ENCODE measurements at regions not wholly inside any gene's neighbourhood (a gene's known extent, or its start where the extent isn't known, plus 50 kb on each side); places are given as distances from the start of the nearest gene placed in this dataset.

- no peak overlapping the region for H3K9ac ChIP-seq
- no peaks in the 10 kb centered on the region for H4K20me1 ChIP-seq (ENCODE audit: insufficient read depth)
- no peak overlapping the region for H3K4me3 ChIP-seq (IDR thresholded peaks at IDR 0.05; ENCODE audit: insufficient read depth, low read depth, low read length)
- H3K36me3 ChIP-seq (ENCODE audit: insufficient read depth), result no peaks in the 10 kb centered on the region
- no peaks in the 10 kb centered on the region for H3K79me2 ChIP-seq (ENCODE audit: insufficient read depth, low read depth)
- H3K27me3 ChIP-seq (ENCODE audit: insufficient read depth, low read depth), result no peaks in the 10 kb centered on the region
- no peaks in the 10 kb centered on the region for H3K4me1 ChIP-seq (ENCODE audit: low read depth, poor library complexity, severe bottlenecking)
- no peak for TF ChIP-seq CTCF (conservative IDR thresholded peaks at IDR 0.05; ENCODE audit: low read depth, low read length)
- H3K27ac ChIP-seq, result no peak overlapping the region
- H2AFZ ChIP-seq (ENCODE audit: low read depth), result no peak overlapping the region
- no peak overlapping the region for H3K4me2 ChIP-seq
These were observed 1028.3 kb upstream of the EYS start for GRCh38 chr6:66735106-66735890.

GRCh38 chr6:66731310-66731709, 1024.3 kb upstream of the EYS start:
- H4K20me1 ChIP-seq (ENCODE audit: insufficient read depth), result no peaks in the 10 kb centered on the region
- no peak for TF ChIP-seq CTCF (conservative IDR thresholded peaks at IDR 0.05; ENCODE audit: low read depth, low read length)
- no peaks in the 10 kb centered on the region for H3K4me1 ChIP-seq (ENCODE audit: low read depth, poor library complexity, severe bottlenecking)
- no peaks in the 10 kb centered on the region for H3K79me2 ChIP-seq (ENCODE audit: insufficient read depth, low read depth)
- no peaks in the 10 kb centered on the region for H3K27me3 ChIP-seq (ENCODE audit: insufficient read depth, low read depth)
- H3K4me2 ChIP-seq, result no peak overlapping the region
- no peak overlapping the region for H3K27ac ChIP-seq
- H2AFZ ChIP-seq (ENCODE audit: low read depth), result no peak overlapping the region
- no peaks in the 10 kb centered on the region for H3K36me3 ChIP-seq (ENCODE audit: insufficient read depth)
- H3K9ac ChIP-seq, result no peak overlapping the region
- no peak overlapping the region for H3K4me3 ChIP-seq (IDR thresholded peaks at IDR 0.05; ENCODE audit: insufficient read depth, low read depth, low read length)

DNA sequence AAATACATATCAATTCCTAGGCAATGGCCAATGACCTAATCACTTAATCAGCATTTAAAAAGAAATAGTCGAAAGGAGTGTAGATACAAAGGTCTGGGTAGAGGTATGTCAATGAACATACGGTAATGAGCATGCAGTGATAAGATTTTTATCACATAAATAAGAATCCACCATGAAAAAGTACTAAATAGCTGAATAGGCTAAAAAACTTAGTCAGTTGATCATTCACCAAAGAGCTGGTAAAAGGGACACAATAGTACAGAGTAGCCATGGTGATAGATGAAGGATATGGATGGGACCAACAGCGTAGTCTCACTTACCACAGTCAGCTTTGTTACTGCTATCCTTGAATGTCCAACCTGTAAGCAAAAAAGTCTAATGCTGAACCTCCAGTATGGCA, 1018.6 kb upstream of the EYS start:
- TF ChIP-seq CTCF (conservative IDR thresholded peaks at IDR 0.05; ENCODE audit: low read depth, low read length), result no peak
- H3K36me3 ChIP-seq (ENCODE audit: insufficient read depth), result no peaks in the 10 kb centered on the region
- H3K4me3 ChIP-seq (IDR thresholded peaks at IDR 0.05; ENCODE audit: insufficient read depth, low read depth, low read length), result no peak overlapping the region
- no peak overlapping the region for H3K27ac ChIP-seq
- H3K27me3 ChIP-seq (ENCODE audit: insufficient read depth, low read depth), result no peaks in the 10 kb centered on the region
- H3K4me2 ChIP-seq, result no peak overlapping the region
- no peaks in the 10 kb centered on the region for H3K79me2 ChIP-seq (ENCODE audit: insufficient read depth, low read depth)
- H3K9ac ChIP-seq, result no peak overlapping the region
- no peak overlapping the region for H2AFZ ChIP-seq (ENCODE audit: low read depth)
- H4K20me1 ChIP-seq (ENCODE audit: insufficient read depth), result no peaks in the 10 kb centered on the region
- no peaks in the 10 kb centered on the region for H3K4me1 ChIP-seq (ENCODE audit: low read depth, poor library complexity, severe bottlenecking)

GRCh38 chr6:66717801-66718200, 1010.8 kb upstream of the EYS start:
- Histone ChIP-seq H3K4me2 (no peak overlapping the region), H2AFZ (ENCODE audit: low read depth) (no peak overlapping the region), H3K4me1 (ENCODE audit: low read depth, poor library complexity, severe bottlenecking) (no peaks in the 10 kb centered on the region), H3K4me3 (IDR thresholded peaks at IDR 0.05; ENCODE audit: insufficient read depth, low read depth, low read length) (no peak overlapping the region), H3K36me3 (ENCODE audit: insufficient read depth) (no peaks in the 10 kb centered on the region), H3K27me3 (ENCODE audit: insufficient read depth, low read depth) (no peaks in the 10 kb centered on the region), H3K79me2 (ENCODE audit: insufficient read depth, low read depth) (no peaks in the 10 kb centered on the region), H4K20me1 (ENCODE audit: insufficient read depth) (no peaks in the 10 kb centered on the region), H3K27ac (no peak overlapping the region), H3K9ac (no peak overlapping the region)
- no peak for TF ChIP-seq CTCF (conservative IDR thresholded peaks at IDR 0.05; ENCODE audit: low read depth, low read length)
